ENCODE measurements at regions not wholly inside any gene's neighbourhood (a gene's known extent, or its start where the extent isn't known, plus 50 kb on each side); places are given as distances from the start of the nearest gene placed in this dataset.

DNA sequence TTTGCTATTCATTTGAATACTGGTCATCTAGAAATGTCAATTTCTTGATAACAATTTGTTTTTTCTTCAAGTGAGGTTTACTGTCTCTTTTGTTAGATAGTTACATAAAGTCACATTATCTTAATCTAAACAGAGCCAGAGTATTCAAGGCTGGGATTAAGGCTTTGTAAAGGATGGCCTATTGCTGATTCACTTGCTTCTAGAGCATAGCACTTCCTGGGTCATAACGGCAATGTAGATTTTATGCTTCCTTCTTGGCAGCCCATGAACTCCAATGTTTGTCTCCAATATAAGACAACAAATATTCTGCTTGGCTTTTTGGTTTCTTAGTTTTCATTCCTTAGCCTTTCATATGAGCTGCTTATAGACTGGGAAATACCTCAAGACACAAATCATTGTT, 2007.9 kb upstream of the CDH6 start:
- Histone ChIP-seq H3K9me3 (peaks cover 0 to 18% of the 10 kb centered on the region in 2 donors), H3K4me1 (no peaks in the 10 kb centered on the region), H3K4me3 (no peak overlapping the region), H3K27me3 (no peaks in the 10 kb centered on the region), H3K27ac (no peak overlapping the region), H3K36me3 (no peaks in the 10 kb centered on the region)
- in situ Hi-C loops (cut with MboI; ENCODE audit: low pct_ligation_motif_present in 1 of 4, low pct_unique_long_range_greater_than_20kb in 1 of 4, low sequenced_read_pairs in 3 of 4) (no loop called here), intact Hi-C loops (cut with DNase I; ENCODE audit: low total_unique reads) (no loop called here)
- DNase-seq: no peak
- 44 to 72% methylated on average over 1 of the region's 1 CpG for WGBS, 2 donors (ENCODE audit: low coverage in 1 of 2)
- no peak for TF ChIP-seq POLR2AphosphoS5 (IDR thresholded peaks at IDR 0.05)
- TF ChIP-seq POLR2A (IDR thresholded peaks at IDR 0.05): no peak
- no peak for TF ChIP-seq EP300 (IDR thresholded peaks at IDR 0.05; ENCODE audit: low read depth)
- TF ChIP-seq, protein P1, sequence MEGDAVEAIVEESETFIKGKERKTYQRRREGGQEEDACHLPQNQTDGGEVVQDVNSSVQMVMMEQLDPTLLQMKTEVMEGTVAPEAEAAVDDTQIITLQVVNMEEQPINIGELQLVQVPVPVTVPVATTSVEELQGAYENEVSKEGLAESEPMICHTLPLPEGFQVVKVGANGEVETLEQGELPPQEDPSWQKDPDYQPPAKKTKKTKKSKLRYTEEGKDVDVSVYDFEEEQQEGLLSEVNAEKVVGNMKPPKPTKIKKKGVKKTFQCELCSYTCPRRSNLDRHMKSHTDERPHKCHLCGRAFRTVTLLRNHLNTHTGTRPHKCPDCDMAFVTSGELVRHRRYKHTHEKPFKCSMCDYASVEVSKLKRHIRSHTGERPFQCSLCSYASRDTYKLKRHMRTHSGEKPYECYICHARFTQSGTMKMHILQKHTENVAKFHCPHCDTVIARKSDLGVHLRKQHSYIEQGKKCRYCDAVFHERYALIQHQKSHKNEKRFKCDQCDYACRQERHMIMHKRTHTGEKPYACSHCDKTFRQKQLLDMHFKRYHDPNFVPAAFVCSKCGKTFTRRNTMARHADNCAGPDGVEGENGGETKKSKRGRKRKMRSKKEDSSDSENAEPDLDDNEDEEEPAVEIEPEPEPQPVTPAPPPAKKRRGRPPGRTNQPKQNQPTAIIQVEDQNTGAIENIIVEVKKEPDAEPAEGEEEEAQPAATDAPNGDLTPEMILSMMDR (IDR thresholded peaks at IDR 0.05): no peak

DNA sequence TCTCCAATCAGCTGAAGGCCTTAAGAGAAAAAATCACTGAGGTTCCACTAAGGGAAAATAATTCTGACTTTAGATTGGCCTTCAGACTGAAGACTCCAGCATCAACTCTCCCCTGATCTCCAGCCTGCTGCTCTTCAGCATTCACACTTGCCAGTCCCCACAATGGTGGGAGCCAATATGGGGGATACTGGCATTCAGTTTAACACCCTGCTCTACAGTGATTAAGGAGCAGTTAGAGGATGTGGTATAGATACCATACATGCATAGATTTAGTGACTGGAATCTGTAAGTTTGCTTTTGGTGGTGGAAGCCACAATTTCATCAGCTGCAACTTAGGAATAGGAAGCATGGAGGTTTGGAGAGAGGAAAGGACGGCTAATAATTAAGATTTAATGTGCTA, 2017.7 kb upstream of the CDH6 start:
- TF ChIP-seq EP300 (IDR thresholded peaks at IDR 0.05; ENCODE audit: low read depth): no peak
- TF ChIP-seq, protein P1 (IDR thresholded peaks at IDR 0.05): no peak
- no peak for TF ChIP-seq POLR2A (IDR thresholded peaks at IDR 0.05)
- TF ChIP-seq POLR2AphosphoS5 (IDR thresholded peaks at IDR 0.05): no peak
- in situ Hi-C loops (cut with MboI; ENCODE audit: low pct_ligation_motif_present in 1 of 4, low pct_unique_long_range_greater_than_20kb in 1 of 4, low sequenced_read_pairs in 3 of 4): no loop called here
- H3K36me3 ChIP-seq: no peaks in the 10 kb centered on the region
- H3K9me3 ChIP-seq: no peaks in the 10 kb centered on the region
- H3K4me3 ChIP-seq: no peak overlapping the region
- H3K27me3 ChIP-seq: no peaks in the 10 kb centered on the region
- WGBS, 2 donors (ENCODE audit: low coverage in 1 of 2): 77 to 94% methylated on average over 1 of the region's 1 CpG
- no peaks in the 10 kb centered on the region for H3K4me1 ChIP-seq
- no peak overlapping the region for H3K27ac ChIP-seq
- no peak for DNase-seq
- intact Hi-C loops (cut with DNase I; ENCODE audit: low total_unique reads): no loop called here

DNA sequence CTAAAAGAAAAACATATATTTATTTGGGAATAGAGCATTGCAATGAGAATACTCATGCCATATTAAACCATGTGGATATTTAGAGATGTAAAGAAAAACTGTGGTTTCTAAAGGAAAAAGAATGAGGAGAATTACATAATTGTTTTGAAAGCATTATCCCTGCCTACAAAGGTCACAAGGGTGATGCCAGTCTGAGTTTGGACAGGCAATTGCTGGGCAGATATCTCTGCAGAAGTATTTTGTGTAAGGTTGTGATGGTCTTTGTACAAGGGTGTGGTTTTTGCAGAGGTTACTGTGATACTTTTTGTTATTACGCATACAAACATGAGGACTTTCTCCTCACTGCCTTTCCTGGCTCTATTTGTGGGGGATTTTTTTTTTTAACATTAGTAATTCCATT, 2022.9 kb upstream of the CDH6 start:
- no peak overlapping the region for H3K4me3 ChIP-seq
- TF ChIP-seq POLR2AphosphoS5 (IDR thresholded peaks at IDR 0.05): no peak
- no peak for TF ChIP-seq EP300 (IDR thresholded peaks at IDR 0.05; ENCODE audit: low read depth)
- TF ChIP-seq POLR2A (IDR thresholded peaks at IDR 0.05): no peak
- TF ChIP-seq, protein P1 (IDR thresholded peaks at IDR 0.05): no peak
- no peak overlapping the region for H3K27ac ChIP-seq
- no peaks in the 10 kb centered on the region for H3K4me1 ChIP-seq
- 75 to 80% methylated on average over 1 of the region's 1 CpG for WGBS, 2 donors (ENCODE audit: low coverage in 1 of 2)
- no peaks in the 10 kb centered on the region for H3K27me3 ChIP-seq
- intact Hi-C loops (cut with DNase I; ENCODE audit: low total_unique reads): no loop called here
- H3K9me3 ChIP-seq: no peaks in the 10 kb centered on the region
- no peak for DNase-seq
- in situ Hi-C loops (cut with MboI; ENCODE audit: low pct_ligation_motif_present in 1 of 4, low pct_unique_long_range_greater_than_20kb in 1 of 4, low sequenced_read_pairs in 3 of 4): no loop called here
- H3K36me3 ChIP-seq: no peaks in the 10 kb centered on the region

DNA sequence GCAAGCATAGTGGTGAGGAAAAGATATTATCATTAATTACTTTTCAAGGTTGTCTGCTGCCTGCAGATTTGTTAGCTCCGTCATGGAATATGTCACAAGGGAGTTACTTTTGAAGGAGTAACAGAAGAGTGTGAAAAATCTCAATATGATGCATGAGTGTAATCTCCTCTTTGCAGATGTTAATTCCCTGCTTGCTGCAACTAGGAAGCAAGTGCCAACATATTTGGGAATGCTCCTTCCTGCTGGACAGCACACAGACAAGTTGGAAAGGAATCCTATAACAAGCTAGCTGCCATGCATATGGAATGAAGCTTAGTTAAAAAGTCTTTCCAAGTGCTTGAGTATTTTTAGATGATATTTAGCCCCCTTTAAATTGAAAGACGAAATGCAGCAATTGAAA, 2023.6 kb upstream of the CDH6 start:
- H3K27me3 ChIP-seq: no peaks in the 10 kb centered on the region
- H3K4me1 ChIP-seq: no peaks in the 10 kb centered on the region
- DNase-seq: no peak
- no peaks in the 10 kb centered on the region for H3K36me3 ChIP-seq
- no peak overlapping the region for H3K4me3 ChIP-seq
- whole genome bisulfite sequencing, 2 donors (ENCODE audit: low coverage in 1 of 2): 16 to 29% methylated on average over 2 of the region's 2 CpGs
- H3K27ac ChIP-seq: no peak overlapping the region
- in situ Hi-C loops (cut with MboI; ENCODE audit: low pct_ligation_motif_present in 1 of 4, low pct_unique_long_range_greater_than_20kb in 1 of 4, low sequenced_read_pairs in 3 of 4) (no loop called here), intact Hi-C loops (cut with DNase I; ENCODE audit: low total_unique reads) (no loop called here)
- TF ChIP-seq, protein P1 (IDR thresholded peaks at IDR 0.05): no peak
- TF ChIP-seq EP300 (IDR thresholded peaks at IDR 0.05; ENCODE audit: low read depth) (no peak), POLR2AphosphoS5 (IDR thresholded peaks at IDR 0.05) (no peak), POLR2A (IDR thresholded peaks at IDR 0.05) (no peak)
- H3K9me3 ChIP-seq: no peaks in the 10 kb centered on the region
